GM12878 (cell line): ENCODE measurements at regions not wholly inside any gene's neighbourhood (a gene's known extent, or its start where the extent isn't known, plus 50 kb on each side); places are given as distances from the start of the nearest gene placed in this dataset.

Source experiments
- ATAC-seq: fragments of 200-7000 bp; cut with Tn5 transposase; 3 replicates; pipeline ENCODE4 v1.9.1; 2020; ENCODE audit warnings: mild to moderate bottlenecking, moderate library complexity
- BruUV-seq: library from RNA; stranded (reverse); fragments of 400-500 nt; replicated peaks from 2 replicates; lab custom pipeline; 2021; lab: Mats Ljungman, UMichigan
- CTCF ChIA-PET: fragments of 300-600 bp; sonication (Branson Sonifier 250); formaldehyde crosslinking; extraction: SDS; loops from one replicate; lab custom pipeline; 2021; ENCODE audit warnings: inconsistent platforms; lab: Yijun Ruan, JAX
- POLR2A ChIA-PET: fragments of 350-600 bp; formaldehyde crosslinking; extraction: SDS; loops from one replicate; lab custom pipeline; 2021; ENCODE audit warnings: inconsistent platforms; lab: Charles Lee
- RAD21 ChIA-PET: fragments of 300-600 bp; sonication (Branson Sonifier 250); formaldehyde crosslinking; loops from one replicate; lab custom pipeline; 2023; ENCODE audit warnings: antibody characterized with exemption; ENCODE audit not compliant: unreplicated experiment; lab: Charles Lee
- SMC1A ChIA-PET: fragments of 300-600 bp; sonication (Branson Sonifier 250); formaldehyde crosslinking; loops from one replicate; lab custom pipeline; 2023; ENCODE audit not compliant: unreplicated experiment, uncharacterized antibody; lab: Charles Lee
- DNase-seq: peaks from one replicate; pipeline ENCODE4 v3.0.0-alpha.2; 2011; ENCODE audit warnings: low read depth, low spot score
- FAIRE-seq: peaks from 3 replicates; lab custom pipeline; 2011; peaks lifted over from hg19 to GRCh38; lab: Jason Lieb, UNC
- H2AFZ ChIP-seq: 2 replicates; pipeline ENCODE4 v1.6.0; 2011; ENCODE audit warnings: low read depth, low read length, control low read depth; ENCODE audit not compliant: control insufficient read depth
- H3K27ac ChIP-seq: 2 replicates; pipeline ENCODE4 v1.5.1; 2011; ENCODE audit warnings: control low read depth; ENCODE audit not compliant: control insufficient read depth, insufficient read depth
- H3K27me3 ChIP-seq, 2 experiments: replicated peaks in 1 of 2; 2 replicates each; pipeline versions ENCODE4 v1.6.0 to v1.6.1; 2011; ENCODE audit warnings: low read length in 1 of 2; ENCODE audit not compliant: control insufficient read depth in 2 of 2, insufficient read depth in 2 of 2
- H3K36me3 ChIP-seq, 2 experiments: 2 replicates each; pipeline ENCODE4 v1.5.1; 2011; ENCODE audit warnings: low read length in 1 of 2; ENCODE audit not compliant: control insufficient read depth in 2 of 2, insufficient read depth in 2 of 2
- H3K4me1 ChIP-seq: 2 replicates; pipeline ENCODE4 v1.6.1; 2011; ENCODE audit warnings: mild to moderate bottlenecking, low read length, moderate library complexity, mixed read lengths; ENCODE audit not compliant: control insufficient read depth, insufficient read depth
- H3K4me2 ChIP-seq: 2 replicates; pipeline ENCODE4 v1.6.0; 2011; ENCODE audit warnings: control low read depth; ENCODE audit not compliant: control insufficient read depth, insufficient read depth
- H3K4me3 ChIP-seq: fragments of 200-600 bp; sonication (generic); 2 replicates; pipeline ENCODE4 v1.5.1; 2016
- H3K79me2 ChIP-seq: 2 replicates; pipeline ENCODE4 v1.6.0; 2011; ENCODE audit warnings: low read length; ENCODE audit not compliant: control insufficient read depth, insufficient read depth
- H3K9ac ChIP-seq: 2 replicates; pipeline ENCODE4 v1.8.0; 2011; ENCODE audit warnings: low read length, control low read depth, mixed read lengths; ENCODE audit not compliant: control insufficient read depth, insufficient read depth
- H3K9me3 ChIP-seq: replicated peaks from 3 replicates; pipeline ENCODE4 v1.5.1; 2011; ENCODE audit warnings: mild to moderate bottlenecking, low read length; ENCODE audit not compliant: control insufficient read depth, insufficient read depth
- H4K20me1 ChIP-seq: 2 replicates; pipeline ENCODE4 v1.6.0; 2011; ENCODE audit not compliant: control insufficient read depth, insufficient read depth
- EED ChIP-seq: sonication (generic); IDR thresholded peaks from 2 replicates; pipeline ENCODE4 v1.6.1; 2016; ENCODE audit warnings: antibody characterized with exemption, low read depth
- IKZF2 ChIP-seq, 2 experiments: fragments of 450-650 bp; IDR thresholded peaks; 2 replicates each; pipeline ENCODE4 v1.6.1; 2017; ENCODE audit warnings: mild to moderate bottlenecking in 2 of 2, moderate library complexity in 2 of 2
- MYC ChIP-seq: IDR thresholded peaks from 2 replicates; pipeline ENCODE4 v1.6.1; 2011; ENCODE audit warnings: mild to moderate bottlenecking, low read length, moderate library complexity, inconsistent platforms; ENCODE audit not compliant: insufficient read depth, insufficient replicate concordance, insufficient read length, severe bottlenecking
- NFIC ChIP-seq: IDR thresholded peaks from 2 replicates; pipeline ENCODE4 v1.6.1; 2012; ENCODE audit warnings: low read depth, mild to moderate bottlenecking, inconsistent platforms, low read length, moderate library complexity
- NR2F1 ChIP-seq: fragments of 450-650 bp; conservative IDR thresholded peaks from 2 replicates; pipeline ENCODE4 v1.6.1; 2017; ENCODE audit warnings: mild to moderate bottlenecking
- RFX5 ChIP-seq: IDR thresholded peaks from 2 replicates; pipeline ENCODE4 v1.6.1; 2011; ENCODE audit warnings: low read depth, low read length, improper control_type of control experiment
- SIN3A ChIP-seq: IDR thresholded peaks from 2 replicates; pipeline ENCODE4 v1.6.1; 2012; ENCODE audit warnings: low read depth, low read length, improper control_type of control experiment
- TAF1 ChIP-seq: IDR thresholded peaks from 2 replicates; pipeline ENCODE4 v1.6.1; 2011; ENCODE audit warnings: mild to moderate bottlenecking, low read depth, low read length, borderline replicate concordance
- TBL1XR1 ChIP-seq: IDR thresholded peaks from 2 replicates; pipeline ENCODE4 v1.6.1; 2012; ENCODE audit warnings: low read depth, low read length, improper control_type of control experiment
- ZNF274 ChIP-seq: IDR thresholded peaks from one replicate; pipeline ENCODE4 v1.8.0; 2011; ENCODE audit not compliant: insufficient read length, insufficient read depth
- WGBS: methylation state at CpG from one replicate; pipeline ENCODE4 v1.1.6; 2016; ENCODE audit warnings: low lambda C conversion rate; ENCODE audit not compliant: insufficient replicate concordance, insufficient coverage; ENCODE audit errors: missing lambda C conversion rate; 5-methylcytosine and 5-hydroxymethylcytosine counted together
- in situ Hi-C: fragments of 300-500 bp; cut with MboI; formaldehyde crosslinking; loops from 9 replicates; pipeline ENCODE4 v1.14.3; 2018; ENCODE audit warnings: mixed read lengths
- intact Hi-C: fragments of 100-400 bp; cut with micrococcal nuclease; formaldehyde crosslinking; loops from one replicate; pipeline ENCODE4 v1.14.2; 2022; ENCODE audit not compliant: unreplicated experiment
- TF ChIP-seq, protein P1 (sequence below): IDR thresholded peaks from 2 replicates; pipeline ENCODE4 v1.6.1; 2012; ENCODE audit warnings: improper control_type of control experiment, low read depth, low read length; ENCODE audit not compliant: insufficient replicate concordance
- TF ChIP-seq, protein P2 (sequence below): fragments of 150-350 bp; IDR thresholded peaks from 2 replicates; pipeline ENCODE4 v1.6.1; 2014; ENCODE audit warnings: mild to moderate bottlenecking, low read depth, low read length
- TF ChIP-seq, protein P3 (sequence below): IDR thresholded peaks from 2 replicates; pipeline ENCODE4 v1.6.1; 2012; ENCODE audit warnings: low read length, inconsistent platforms
- TF ChIP-seq, protein P4 (sequence below): IDR thresholded peaks from 2 replicates; pipeline ENCODE4 v1.6.1; 2012; ENCODE audit warnings: low read depth, low read length, improper control_type of control experiment
- TF ChIP-seq, protein P5 (sequence below): IDR thresholded peaks from 2 replicates; pipeline ENCODE4 v1.6.1; 2011; ENCODE audit warnings: low read depth, mild to moderate bottlenecking, low read length, moderate library complexity, borderline replicate concordance; ENCODE audit errors: extremely low read depth

DNA sequence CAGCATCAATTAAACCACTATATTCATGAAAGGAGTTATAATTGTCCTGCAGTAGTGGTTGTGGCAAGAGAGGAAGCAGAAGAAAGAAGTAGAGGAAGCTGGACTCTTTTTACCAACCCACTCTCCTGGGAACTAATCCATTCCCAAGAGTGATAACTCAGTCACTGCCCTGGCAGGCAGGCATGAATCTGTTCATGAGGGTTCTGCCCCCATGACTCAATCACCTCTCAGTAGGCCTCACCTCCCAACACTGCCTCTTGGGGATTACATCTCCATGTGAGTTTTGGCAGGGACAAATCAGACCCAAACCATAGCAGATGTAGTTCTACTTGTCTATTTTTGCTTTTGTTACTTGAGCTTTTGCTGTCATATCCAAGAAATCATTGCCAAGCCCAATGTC is 232.7 kb upstream of the MAP2 start (continued):
- TF ChIP-seq, protein P1, sequence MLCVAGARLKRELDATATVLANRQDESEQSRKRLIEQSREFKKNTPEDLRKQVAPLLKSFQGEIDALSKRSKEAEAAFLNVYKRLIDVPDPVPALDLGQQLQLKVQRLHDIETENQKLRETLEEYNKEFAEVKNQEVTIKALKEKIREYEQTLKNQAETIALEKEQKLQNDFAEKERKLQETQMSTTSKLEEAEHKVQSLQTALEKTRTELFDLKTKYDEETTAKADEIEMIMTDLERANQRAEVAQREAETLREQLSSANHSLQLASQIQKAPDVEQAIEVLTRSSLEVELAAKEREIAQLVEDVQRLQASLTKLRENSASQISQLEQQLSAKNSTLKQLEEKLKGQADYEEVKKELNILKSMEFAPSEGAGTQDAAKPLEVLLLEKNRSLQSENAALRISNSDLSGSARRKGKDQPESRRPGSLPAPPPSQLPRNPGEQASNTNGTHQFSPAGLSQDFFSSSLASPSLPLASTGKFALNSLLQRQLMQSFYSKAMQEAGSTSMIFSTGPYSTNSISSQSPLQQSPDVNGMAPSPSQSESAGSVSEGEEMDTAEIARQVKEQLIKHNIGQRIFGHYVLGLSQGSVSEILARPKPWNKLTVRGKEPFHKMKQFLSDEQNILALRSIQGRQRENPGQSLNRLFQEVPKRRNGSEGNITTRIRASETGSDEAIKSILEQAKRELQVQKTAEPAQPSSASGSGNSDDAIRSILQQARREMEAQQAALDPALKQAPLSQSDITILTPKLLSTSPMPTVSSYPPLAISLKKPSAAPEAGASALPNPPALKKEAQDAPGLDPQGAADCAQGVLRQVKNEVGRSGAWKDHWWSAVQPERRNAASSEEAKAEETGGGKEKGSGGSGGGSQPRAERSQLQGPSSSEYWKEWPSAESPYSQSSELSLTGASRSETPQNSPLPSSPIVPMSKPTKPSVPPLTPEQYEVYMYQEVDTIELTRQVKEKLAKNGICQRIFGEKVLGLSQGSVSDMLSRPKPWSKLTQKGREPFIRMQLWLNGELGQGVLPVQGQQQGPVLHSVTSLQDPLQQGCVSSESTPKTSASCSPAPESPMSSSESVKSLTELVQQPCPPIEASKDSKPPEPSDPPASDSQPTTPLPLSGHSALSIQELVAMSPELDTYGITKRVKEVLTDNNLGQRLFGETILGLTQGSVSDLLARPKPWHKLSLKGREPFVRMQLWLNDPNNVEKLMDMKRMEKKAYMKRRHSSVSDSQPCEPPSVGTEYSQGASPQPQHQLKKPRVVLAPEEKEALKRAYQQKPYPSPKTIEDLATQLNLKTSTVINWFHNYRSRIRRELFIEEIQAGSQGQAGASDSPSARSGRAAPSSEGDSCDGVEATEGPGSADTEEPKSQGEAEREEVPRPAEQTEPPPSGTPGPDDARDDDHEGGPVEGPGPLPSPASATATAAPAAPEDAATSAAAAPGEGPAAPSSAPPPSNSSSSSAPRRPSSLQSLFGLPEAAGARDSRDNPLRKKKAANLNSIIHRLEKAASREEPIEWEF: no peak
- TF ChIP-seq SIN3A (no peak), TAF1 (no peak), ZNF274 (no peak)
- TF ChIP-seq, protein P2, sequence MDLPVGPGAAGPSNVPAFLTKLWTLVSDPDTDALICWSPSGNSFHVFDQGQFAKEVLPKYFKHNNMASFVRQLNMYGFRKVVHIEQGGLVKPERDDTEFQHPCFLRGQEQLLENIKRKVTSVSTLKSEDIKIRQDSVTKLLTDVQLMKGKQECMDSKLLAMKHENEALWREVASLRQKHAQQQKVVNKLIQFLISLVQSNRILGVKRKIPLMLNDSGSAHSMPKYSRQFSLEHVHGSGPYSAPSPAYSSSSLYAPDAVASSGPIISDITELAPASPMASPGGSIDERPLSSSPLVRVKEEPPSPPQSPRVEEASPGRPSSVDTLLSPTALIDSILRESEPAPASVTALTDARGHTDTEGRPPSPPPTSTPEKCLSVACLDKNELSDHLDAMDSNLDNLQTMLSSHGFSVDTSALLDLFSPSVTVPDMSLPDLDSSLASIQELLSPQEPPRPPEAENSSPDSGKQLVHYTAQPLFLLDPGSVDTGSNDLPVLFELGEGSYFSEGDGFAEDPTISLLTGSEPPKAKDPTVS: no peak

DNA sequence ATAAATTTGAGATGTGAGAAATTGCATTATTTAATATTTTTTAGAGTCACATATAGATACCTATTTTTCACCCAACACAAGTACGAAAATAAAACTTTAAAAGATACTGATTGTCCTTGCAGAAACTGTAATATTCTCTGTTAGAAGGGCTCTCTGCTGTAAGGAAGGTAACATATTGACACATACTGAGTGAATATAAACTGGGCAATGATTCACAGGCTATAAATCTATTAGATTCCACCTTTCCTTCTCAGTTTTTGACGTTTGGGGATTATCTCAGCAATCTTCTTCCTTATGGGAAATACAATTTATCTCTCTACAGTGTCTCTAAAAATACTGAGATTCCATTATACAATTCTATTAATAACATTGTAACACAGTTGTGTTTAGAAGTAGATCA is 229.1 kb upstream of the MAP2 start:
- RAD21 ChIA-PET: no interaction called here
- CTCF ChIA-PET: no interaction called here
- SMC1A ChIA-PET: no interaction called here
- Histone ChIP-seq H3K79me2 (no peaks in the 10 kb centered on the region), H4K20me1 (no peaks in the 10 kb centered on the region), H3K4me1 (no peaks in the 10 kb centered on the region), H3K36me3 (no peaks in the 10 kb centered on the region), H3K27me3 (no peaks in the 10 kb centered on the region), H3K27ac (no peak overlapping the region), H3K4me3 (no peak overlapping the region), H3K9ac (no peak overlapping the region), H2AFZ (no peak overlapping the region), H3K9me3 (no peaks in the 10 kb centered on the region), H3K4me2 (no peak overlapping the region)
- no peak for FAIRE-seq
- DNase-seq: no peak
- intact Hi-C loops: no loop called here
- no peak for ATAC-seq
- no TSS peak for BruUV-seq
- 18% methylated on average over 2 of the region's 2 CpGs for WGBS
- in situ Hi-C loops: no loop called here
- POLR2A ChIA-PET: no interaction called here
- TF ChIP-seq EED (no peak), NFIC (no peak), NR2F1 (no peak), RFX5 (no peak), TBL1XR1 (no peak), MYC (no peak), IKZF2 (IDR thresholded peaks at IDR 0.05) (no peak)
- TF ChIP-seq, protein P3, sequence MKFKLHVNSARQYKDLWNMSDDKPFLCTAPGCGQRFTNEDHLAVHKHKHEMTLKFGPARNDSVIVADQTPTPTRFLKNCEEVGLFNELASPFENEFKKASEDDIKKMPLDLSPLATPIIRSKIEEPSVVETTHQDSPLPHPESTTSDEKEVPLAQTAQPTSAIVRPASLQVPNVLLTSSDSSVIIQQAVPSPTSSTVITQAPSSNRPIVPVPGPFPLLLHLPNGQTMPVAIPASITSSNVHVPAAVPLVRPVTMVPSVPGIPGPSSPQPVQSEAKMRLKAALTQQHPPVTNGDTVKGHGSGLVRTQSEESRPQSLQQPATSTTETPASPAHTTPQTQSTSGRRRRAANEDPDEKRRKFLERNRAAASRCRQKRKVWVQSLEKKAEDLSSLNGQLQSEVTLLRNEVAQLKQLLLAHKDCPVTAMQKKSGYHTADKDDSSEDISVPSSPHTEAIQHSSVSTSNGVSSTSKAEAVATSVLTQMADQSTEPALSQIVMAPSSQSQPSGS: no peak
- TF ChIP-seq, protein P4, sequence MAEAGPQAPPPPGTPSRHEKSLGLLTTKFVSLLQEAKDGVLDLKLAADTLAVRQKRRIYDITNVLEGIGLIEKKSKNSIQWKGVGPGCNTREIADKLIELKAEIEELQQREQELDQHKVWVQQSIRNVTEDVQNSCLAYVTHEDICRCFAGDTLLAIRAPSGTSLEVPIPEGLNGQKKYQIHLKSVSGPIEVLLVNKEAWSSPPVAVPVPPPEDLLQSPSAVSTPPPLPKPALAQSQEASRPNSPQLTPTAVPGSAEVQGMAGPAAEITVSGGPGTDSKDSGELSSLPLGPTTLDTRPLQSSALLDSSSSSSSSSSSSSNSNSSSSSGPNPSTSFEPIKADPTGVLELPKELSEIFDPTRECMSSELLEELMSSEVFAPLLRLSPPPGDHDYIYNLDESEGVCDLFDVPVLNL: no peak
- TF ChIP-seq, protein P5, sequence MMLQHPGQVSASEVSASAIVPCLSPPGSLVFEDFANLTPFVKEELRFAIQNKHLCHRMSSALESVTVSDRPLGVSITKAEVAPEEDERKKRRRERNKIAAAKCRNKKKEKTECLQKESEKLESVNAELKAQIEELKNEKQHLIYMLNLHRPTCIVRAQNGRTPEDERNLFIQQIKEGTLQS: no peak
